ENCODE measurements at regions not wholly inside any gene's neighbourhood (a gene's known extent, or its start where the extent isn't known, plus 50 kb on each side); places are given as distances from the start of the nearest gene placed in this dataset.
"Not testable (repeated sequence)": the region's sequence is repeated elsewhere in the genome, so short reads cannot be mapped to it uniquely, and the experiment has no call there.

- DNase-seq, result not testable (repeated sequence)
Observed at GRCh38 chr5:104002783-104003182, 440.2 kb upstream of the NUDT12 start.

GRCh38 chr5:104001136-104001535, 438.5 kb upstream of the NUDT12 start:
- DNase-seq, result no peak

GRCh38 chr5:103993031-103993430, 430.4 kb upstream of the NUDT12 start:
- DNase-seq, result no peak

GRCh38 chr5:103990064-103990463, 427.5 kb upstream of the NUDT12 start:
- no peak for DNase-seq

GRCh38 chr5:103981592-103981991, 419.0 kb upstream of the NUDT12 start:
- DNase-seq, result no peak

GRCh38 chr5:103973669-103974068, 411.1 kb upstream of the NUDT12 start:
- no peak for DNase-seq

GRCh38 chr5:103966295-103966694, 403.7 kb upstream of the NUDT12 start:
- DNase-seq, result not testable (repeated sequence)

- DNase-seq, result no peak
Observed at GRCh38 chr5:103962023-103962422, 399.4 kb upstream of the NUDT12 start.

GRCh38 chr5:103953601-103954382, 391.2 kb upstream of the NUDT12 start:
- DNase-seq, result no peak

- no peak for DNase-seq
Observed at GRCh38 chr5:103951776-103952175, 389.2 kb upstream of the NUDT12 start.

GRCh38 chr5:103943230-103943629, 380.6 kb upstream of the NUDT12 start:
- DNase-seq, result no peak

GRCh38 chr5:103942587-103943186, 380.1 kb upstream of the NUDT12 start:
- no peak for DNase-seq

GRCh38 chr5:103941596-103941995, 379.0 kb upstream of the NUDT12 start:
- DNase-seq, result no peak

- no peak for DNase-seq
Observed at GRCh38 chr5:103938146-103938695, 375.6 kb upstream of the NUDT12 start.

GRCh38 chr5:103929338-103930013, 366.9 kb upstream of the NUDT12 start:
- DNase-seq, result no peak

GRCh38 chr5:103927739-103928138, 365.1 kb upstream of the NUDT12 start:
- DNase-seq, result no peak

- DNase-seq, result no peak
Observed at GRCh38 chr5:103923616-103924168, 361.1 kb upstream of the NUDT12 start.

- no peak for DNase-seq
Observed at GRCh38 chr5:103919506-103919905, 356.9 kb upstream of the NUDT12 start.

- DNase-seq, result peak; percentile 36
Observed at GRCh38 chr5:103918668-103919367, 356.2 kb upstream of the NUDT12 start.

GRCh38 chr5:103915081-103915480, 352.5 kb upstream of the NUDT12 start:
- no peak for DNase-seq

GRCh38 chr5:103910786-103911185, 348.2 kb upstream of the NUDT12 start:
- no peak for DNase-seq

- DNase-seq, result no peak
Observed at GRCh38 chr5:103910011-103910410, 347.4 kb upstream of the NUDT12 start.

GRCh38 chr5:103909391-103909790, 346.8 kb upstream of the NUDT12 start:
- DNase-seq, result no peak

All from retina (tissue), 1 donor.